ENCODE measurements at regions not wholly inside any gene's neighbourhood (a gene's known extent, or its start where the extent isn't known, plus 50 kb on each side); places are given as distances from the start of the nearest gene placed in this dataset.

- no peak for TF ChIP-seq ZBTB33 (IDR thresholded peaks at IDR 0.05; ENCODE audit: extremely low read depth, insufficient replicate concordance, low read length)
- no peak for TF ChIP-seq EZH2phosphoT487 (IDR thresholded peaks at IDR 0.05; ENCODE audit: borderline replicate concordance)
- no peak for TF ChIP-seq POLR2A (IDR thresholded peaks at IDR 0.05; ENCODE audit: borderline replicate concordance, extremely low read depth, insufficient read depth, insufficient read length)
- TF ChIP-seq CEBPB (IDR thresholded peaks at IDR 0.05; ENCODE audit: low read depth), result no peak
- no peak for TF ChIP-seq REST (IDR thresholded peaks at IDR 0.05; ENCODE audit: low read depth)
- TF ChIP-seq SP1 (IDR thresholded peaks at IDR 0.05; ENCODE audit: low read depth), result no peak
- no peak for TF ChIP-seq JUND (IDR thresholded peaks at IDR 0.05)
- no peak for TF ChIP-seq ATF3 (IDR thresholded peaks at IDR 0.05)
- H3K4me1 ChIP-seq (ENCODE audit: control insufficient read depth in 1 of 2, insufficient read depth in 2 of 2, low read length in 2 of 2), result peaks cover 32 to 48% of the 10 kb centered on the region in 2 experiments
- no peaks in the 10 kb centered on the region for H4K20me1 ChIP-seq (ENCODE audit: insufficient read depth)
- POLR2A ChIA-PET, result no interaction called here
- no peaks in the 10 kb centered on the region for H3K36me3 ChIP-seq (ENCODE audit: control insufficient read depth in 1 of 2, insufficient read depth in 2 of 2, low read length in 2 of 2)
- no TSS peak for BruUV-seq (replicated peaks)
- no peak overlapping the region for H3K9ac ChIP-seq (ENCODE audit: low read length)
- H3K4me3 ChIP-seq (replicated peaks in 1 of 2; ENCODE audit: low read depth in 1 of 2, low read length in 2 of 2), result no peak overlapping the region
- no peaks in the 10 kb centered on the region for H3K9me3 ChIP-seq (ENCODE audit: control insufficient read depth in 1 of 2, insufficient read depth in 1 of 2, low read depth in 1 of 2, low read length in 2 of 2)
- no peak for DNase-seq (ENCODE audit: low read depth, low spot score)
- ATAC-seq, result no peak
- no peaks in the 10 kb centered on the region for H3K27me3 ChIP-seq (ENCODE audit: insufficient read depth, low read length)
- H3K79me2 ChIP-seq (ENCODE audit: insufficient read depth, low read length), result no peaks in the 10 kb centered on the region
- H3K9me2 ChIP-seq (ENCODE audit: insufficient read depth), result no peaks in the 10 kb centered on the region
- CTCF ChIA-PET, result no interaction called here
- RAD21 ChIA-PET (ENCODE audit: low non-redundant PET in 1 of 2, low total read pairs in 2 of 2, uncharacterized antibody in 2 of 2, unreplicated experiment in 2 of 2), result no interaction called here
- no peak overlapping the region for H3K4me2 ChIP-seq (ENCODE audit: low read length)
- intact Hi-C loops (cut with micrococcal nuclease), result loop anchor here (5.0 kb wide), 1 partner anchor 66 kb away; no protein-coding TSS in a partner anchor
- no peak overlapping the region for H2AFZ ChIP-seq (ENCODE audit: low read depth, low read length, poor library complexity, severe bottlenecking)
- H3K27ac ChIP-seq (ENCODE audit: low read depth, low read length), result no peak overlapping the region
These were observed 163.3 kb upstream of the IER5L start for GRCh38 chr9:129341171-129341986.
